Ovary (tissue), 3 donors: ENCODE measurements at regions not wholly inside any gene's neighbourhood (a gene's known extent, or its start where the extent isn't known, plus 50 kb on each side); places are given as distances from the start of the nearest gene placed in this dataset.

ENCODE experiments used
- EP300 ChIP-seq: sonication (generic); formaldehyde crosslinking; IDR thresholded peaks from one replicate; pipeline ENCODE4 v1.6.1; 2017; ENCODE audit warnings: antibody characterized with exemption
- POLR2A ChIP-seq: fragments of 450-650 bp; IDR thresholded peaks from one replicate; pipeline ENCODE4 v1.6.1; 2017; ENCODE audit warnings: antibody characterized with exemption, mild to moderate bottlenecking, moderate library complexity
- TF ChIP-seq, protein P1 (sequence below), 3 donors: fragments of 450-650 bp in 2 of 3; fragments of 200-600 bp in 1 of 3; IDR thresholded peaks; one replicate each; pipeline versions ENCODE4 v1.5.1 to v1.8.0; 2016 to 2022; ENCODE audit warnings: antibody characterized with exemption in 3 of 3, mild to moderate bottlenecking in 1 of 3
- donor health status: DM: no; HTN: no; CAD: no.

GRCh38 chr5:56447656-56448055 lies 214.5 kb upstream of the ANKRD55 start:
- TF ChIP-seq POLR2A (no peak), EP300 (no peak)
- TF ChIP-seq, protein P1, sequence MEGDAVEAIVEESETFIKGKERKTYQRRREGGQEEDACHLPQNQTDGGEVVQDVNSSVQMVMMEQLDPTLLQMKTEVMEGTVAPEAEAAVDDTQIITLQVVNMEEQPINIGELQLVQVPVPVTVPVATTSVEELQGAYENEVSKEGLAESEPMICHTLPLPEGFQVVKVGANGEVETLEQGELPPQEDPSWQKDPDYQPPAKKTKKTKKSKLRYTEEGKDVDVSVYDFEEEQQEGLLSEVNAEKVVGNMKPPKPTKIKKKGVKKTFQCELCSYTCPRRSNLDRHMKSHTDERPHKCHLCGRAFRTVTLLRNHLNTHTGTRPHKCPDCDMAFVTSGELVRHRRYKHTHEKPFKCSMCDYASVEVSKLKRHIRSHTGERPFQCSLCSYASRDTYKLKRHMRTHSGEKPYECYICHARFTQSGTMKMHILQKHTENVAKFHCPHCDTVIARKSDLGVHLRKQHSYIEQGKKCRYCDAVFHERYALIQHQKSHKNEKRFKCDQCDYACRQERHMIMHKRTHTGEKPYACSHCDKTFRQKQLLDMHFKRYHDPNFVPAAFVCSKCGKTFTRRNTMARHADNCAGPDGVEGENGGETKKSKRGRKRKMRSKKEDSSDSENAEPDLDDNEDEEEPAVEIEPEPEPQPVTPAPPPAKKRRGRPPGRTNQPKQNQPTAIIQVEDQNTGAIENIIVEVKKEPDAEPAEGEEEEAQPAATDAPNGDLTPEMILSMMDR (IDR thresholded peaks at IDR 0.05), result no peak
